PC-3 (cell line): ENCODE measurements at regions not wholly inside any gene's neighbourhood (a gene's known extent, or its start where the extent isn't known, plus 50 kb on each side); places are given as distances from the start of the nearest gene placed in this dataset.

ENCODE experiments used
- ATAC-seq: fragments of 200-7000 bp; cut with Tn5 transposase; 2 replicates; pipeline ENCODE4 v1.9.1; 2020; ENCODE audit warnings: mild to moderate bottlenecking, moderate library complexity
- BruUV-seq: library from RNA; stranded (reverse); fragments of 400-500 nt; replicated peaks from 2 replicates; lab custom pipeline; 2021; lab: Mats Ljungman, UMichigan
- CTCF ChIA-PET: fragments of 300-600 bp; sonication (Branson Sonifier 250); formaldehyde crosslinking; loops from one replicate; lab custom pipeline; 2022; ENCODE audit warnings: antibody characterized with exemption; lab: Charles Lee
- POLR2A ChIA-PET: fragments of 300-600 bp; sonication (Branson Sonifier 250); formaldehyde crosslinking; loops from one replicate; lab custom pipeline; 2022; ENCODE audit warnings: antibody characterized with exemption; ENCODE audit not compliant: unreplicated experiment; lab: Charles Lee
- DNase-seq: peaks from one replicate; pipeline ENCODE4 v3.0.0-alpha.2; 2015
- H2AFZ ChIP-seq: fragments of 300-600 bp; sonication (generic); 2 replicates; pipeline ENCODE4 v1.6.0; 2016; ENCODE audit warnings: antibody characterized with exemption, low read length
- H3F3A ChIP-seq: fragments of 300-600 bp; sonication (generic); one replicate; pipeline ENCODE4 v1.6.0; 2017; ENCODE audit warnings: antibody characterized with exemption, low read length, control low read depth, mild to moderate bottlenecking; ENCODE audit not compliant: unreplicated experiment
- H3K27ac ChIP-seq: fragments of 300-600 bp; sonication (generic); 2 replicates; pipeline ENCODE4 v1.5.1; 2016; ENCODE audit warnings: mild to moderate bottlenecking, low read length
- H3K27me3 ChIP-seq: fragments of 300-600 bp; sonication (generic); 2 replicates; pipeline ENCODE4 v1.6.1; 2016; ENCODE audit warnings: low read length, mixed read lengths
- H3K36me3 ChIP-seq: fragments of 300-600 bp; sonication (generic); 2 replicates; pipeline ENCODE4 v1.6.1; 2016; ENCODE audit warnings: low read depth, mixed run types, low read length, mixed read lengths
- H3K4me1 ChIP-seq: fragments of 300-600 bp; sonication (generic); 2 replicates; pipeline ENCODE4 v1.5.1; 2016; ENCODE audit warnings: low read length; ENCODE audit not compliant: insufficient read depth
- H3K4me2 ChIP-seq: fragments of 300-600 bp; sonication (generic); 2 replicates; pipeline ENCODE4 v1.6.0; 2016; ENCODE audit warnings: low read length
- H3K4me3 ChIP-seq: fragments of 300-600 bp; sonication (generic); 2 replicates; pipeline ENCODE4 v1.5.1; 2016; ENCODE audit warnings: mild to moderate bottlenecking, low read length, mixed read lengths
- H3K79me2 ChIP-seq: fragments of 300-600 bp; sonication (generic); 2 replicates; pipeline ENCODE4 v1.6.1; 2017; ENCODE audit warnings: low read length, mixed read lengths
- H3K9ac ChIP-seq: fragments of 300-600 bp; sonication (generic); 2 replicates; pipeline ENCODE4 v1.6.0; 2016; ENCODE audit warnings: mild to moderate bottlenecking, low read length
- H3K9me2 ChIP-seq: fragments of 300-600 bp; sonication (generic); replicated peaks from 2 replicates; pipeline ENCODE4 v1.6.1; 2016; ENCODE audit warnings: mixed run types, low read length, mixed read lengths
- H3K9me3 ChIP-seq: fragments of 300-600 bp; sonication (generic); 2 replicates; pipeline ENCODE4 v1.6.1; 2016; ENCODE audit warnings: low read length, mixed read lengths
- H4K20me1 ChIP-seq: fragments of 300-600 bp; sonication (generic); 2 replicates; pipeline ENCODE4 v1.6.1; 2016; ENCODE audit warnings: low read length, mixed read lengths
- CTCF ChIP-seq: fragments of 300-600 bp; sonication (generic); conservative IDR thresholded peaks from 2 replicates; pipeline ENCODE4 v1.5.1; 2017; ENCODE audit warnings: antibody characterized with exemption, low read depth, mild to moderate bottlenecking, low read length
- EZH2 ChIP-seq: fragments of 300-600 bp; sonication (generic); IDR thresholded peaks from one replicate; pipeline ENCODE4 v1.6.1; 2017; ENCODE audit warnings: antibody characterized with exemption, mild to moderate bottlenecking, low read length; ENCODE audit not compliant: unreplicated experiment
- EZH2phosphoT487 ChIP-seq: fragments of 300-600 bp; sonication (generic); IDR thresholded peaks from 2 replicates; pipeline ENCODE4 v1.6.1; 2018; ENCODE audit warnings: mild to moderate bottlenecking, antibody characterized with exemption, low read length, borderline replicate concordance
- intact Hi-C: fragments of 100-400 bp; cut with micrococcal nuclease; formaldehyde crosslinking; loops from 2 replicates; pipeline ENCODE4 v1.9.0; 2023

- Histone ChIP-seq H4K20me1 (no peaks in the 10 kb centered on the region), H3F3A (peaks cover 2% of the 10 kb centered on the region), H3K9me3 (no peaks in the 10 kb centered on the region), H3K27me3 (no peaks in the 10 kb centered on the region), H3K36me3 (no peaks in the 10 kb centered on the region), H2AFZ (no peak overlapping the region), H3K4me2 (peak overlapping the region; percentile 12), H3K79me2 (no peaks in the 10 kb centered on the region), H3K4me3 (no peak overlapping the region), H3K9ac (no peak overlapping the region), H3K4me1 (peaks cover 10% of the 10 kb centered on the region), H3K9me2 (no peaks in the 10 kb centered on the region), H3K27ac (peak overlapping the region; percentile 44)
- no TSS peak for BruUV-seq
- CTCF ChIA-PET, result no interaction called here
- DNase-seq (no peak), ATAC-seq (no peak)
- POLR2A ChIA-PET, result no interaction called here
- intact Hi-C loops, result loop anchor here (10.0 kb wide), 1 partner anchor 486 kb away; no protein-coding TSS in a partner anchor
- TF ChIP-seq CTCF (no peak), EZH2phosphoT487 (no peak), EZH2 (no peak)
Measured at GRCh38 chr6:22231050-22231449, 65.8 kb downstream of the PRL start.

- intact Hi-C loops, result loop anchor here (10.0 kb wide), 1 partner anchor 487 kb away; no protein-coding TSS in a partner anchor
- Histone ChIP-seq H3K36me3 (no peaks in the 10 kb centered on the region), H3K4me2 (peak overlapping the region; percentile 12), H3K4me1 (peaks cover 15% of the 10 kb centered on the region), H3K4me3 (no peak overlapping the region), H3K27ac (peak overlapping the region; percentile 44), H3K9ac (no peak overlapping the region), H2AFZ (no peak overlapping the region), H3K27me3 (no peaks in the 10 kb centered on the region), H3F3A (peaks cover 5% of the 10 kb centered on the region), H3K79me2 (no peaks in the 10 kb centered on the region), H4K20me1 (no peaks in the 10 kb centered on the region), H3K9me3 (no peaks in the 10 kb centered on the region), H3K9me2 (no peaks in the 10 kb centered on the region)
- BruUV-seq, result no TSS peak
- ATAC-seq (no peak), DNase-seq (peak; percentile 74)
- no peak for TF ChIP-seq EZH2phosphoT487
- no peak for TF ChIP-seq EZH2
- no peak for TF ChIP-seq CTCF
- ChIA-PET POLR2A (no interaction called here), CTCF (no interaction called here)
Measured at GRCh38 chr6:22231616-22232015, 65.2 kb downstream of the PRL start.

GRCh38 chr6:22236626-22237414 is 60.0 kb downstream of the PRL start:
- CTCF ChIA-PET, result no interaction called here
- BruUV-seq, result no TSS peak
- peak overlapping the region; percentile 91 for H3K27ac ChIP-seq

More at GRCh38 chr6:22236626-22237414, 60.0 kb downstream of the PRL start:
- Histone ChIP-seq H3K4me1 (peaks cover 31% of the 10 kb centered on the region), H3K79me2 (no peaks in the 10 kb centered on the region), H3K9ac (peak overlapping the region; percentile 54), H2AFZ (peak overlapping the region; percentile 55; the same call in 1 of the 2 replicates), H3K36me3 (no peaks in the 10 kb centered on the region), H3K9me2 (no peaks in the 10 kb centered on the region), H4K20me1 (no peaks in the 10 kb centered on the region), H3K4me2 (peak overlapping the region; percentile 75), H3K27me3 (no peaks in the 10 kb centered on the region), H3F3A (peaks cover 5% of the 10 kb centered on the region), H3K9me3 (no peaks in the 10 kb centered on the region), H3K4me3 (peak overlapping the region; percentile 34; the same call in 1 of the 2 replicates)
- POLR2A ChIA-PET, result interaction anchor here (0.5 kb wide), 1 partner anchor 54 kb away, joined by 3 read pairs; no protein-coding TSS in a partner anchor
- intact Hi-C loops, result loop anchor here (2.0 to 10.0 kb wide), 4 partner anchors 96 to 590 kb away; no protein-coding TSS in a partner anchor
- ATAC-seq (peak; percentile 90), DNase-seq (peak; percentile 97)
- TF ChIP-seq CTCF, result no peak
- no peak for TF ChIP-seq EZH2phosphoT487
